PC-3 (cell line): ENCODE measurements at regions not wholly inside any gene's neighbourhood (a gene's known extent, or its start where the extent isn't known, plus 50 kb on each side); places are given as distances from the start of the nearest gene placed in this dataset.

Source experiments
- CTCF ChIP-seq: fragments of 300-600 bp; sonication (generic); conservative IDR thresholded peaks from 2 replicates; pipeline ENCODE4 v1.5.1; 2017; ENCODE audit warnings: antibody characterized with exemption, low read depth, mild to moderate bottlenecking, low read length
- EZH2 ChIP-seq: fragments of 300-600 bp; sonication (generic); IDR thresholded peaks from one replicate; pipeline ENCODE4 v1.6.1; 2017; ENCODE audit warnings: antibody characterized with exemption, mild to moderate bottlenecking, low read length; ENCODE audit not compliant: unreplicated experiment
- EZH2phosphoT487 ChIP-seq: fragments of 300-600 bp; sonication (generic); IDR thresholded peaks from 2 replicates; pipeline ENCODE4 v1.6.1; 2018; ENCODE audit warnings: mild to moderate bottlenecking, antibody characterized with exemption, low read length, borderline replicate concordance

DNA sequence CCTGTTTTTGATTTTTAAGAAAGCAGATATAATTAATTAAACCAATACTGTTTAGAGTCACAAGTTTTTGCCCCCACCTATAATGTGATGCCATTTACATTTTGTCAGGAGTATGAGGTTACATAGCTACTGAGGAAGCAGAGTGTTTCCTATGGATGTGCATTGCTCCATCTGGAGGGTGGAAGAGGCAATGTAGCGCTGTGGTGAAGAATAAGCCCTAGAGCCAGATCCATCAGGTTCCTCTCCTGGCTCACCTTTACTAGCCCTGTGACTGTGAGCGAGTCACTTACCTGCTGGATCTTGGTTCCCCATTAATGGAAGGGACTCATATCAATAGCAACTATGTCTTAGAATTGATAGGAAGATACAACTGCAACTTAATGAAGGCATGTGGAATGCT, 216.0 kb downstream of the GPAM start:
- TF ChIP-seq EZH2 (no peak), CTCF (no peak), EZH2phosphoT487 (no peak)
